ENCODE measurements at regions not wholly inside any gene's neighbourhood (a gene's known extent, or its start where the extent isn't known, plus 50 kb on each side); places are given as distances from the start of the nearest gene placed in this dataset.

- no peak for TF ChIP-seq CTCF (IDR thresholded peaks at IDR 0.05)
- no peak for TF ChIP-seq POLR2A (IDR thresholded peaks at IDR 0.05)
Observed at GRCh38 chr6:21420926-21421325, 172.6 kb upstream of the SOX4 start.
